GM19438 (cell line): ENCODE measurements at regions not wholly inside any gene's neighbourhood (a gene's known extent, or its start where the extent isn't known, plus 50 kb on each side); places are given as distances from the start of the nearest gene placed in this dataset.
"Not testable (repeated sequence)": the region's sequence is repeated elsewhere in the genome, so short reads cannot be mapped to it uniquely, and the experiment has no call there.

Source experiments
- ATAC-seq: cut with Tn5 transposase; IDR thresholded peaks from one replicate; pipeline ENCODE4 v1.9.1; 2021; ENCODE audit warnings: low read depth; ENCODE audit not compliant: unreplicated experiment

GRCh38 chr21:25489673-25490072 is 117.6 kb downstream of the MRPL39 start:
- ATAC-seq: no peak

GRCh38 chr21:25487046-25487594 is 120.2 kb downstream of the MRPL39 start:
- peak; percentile 55 for ATAC-seq

DNA sequence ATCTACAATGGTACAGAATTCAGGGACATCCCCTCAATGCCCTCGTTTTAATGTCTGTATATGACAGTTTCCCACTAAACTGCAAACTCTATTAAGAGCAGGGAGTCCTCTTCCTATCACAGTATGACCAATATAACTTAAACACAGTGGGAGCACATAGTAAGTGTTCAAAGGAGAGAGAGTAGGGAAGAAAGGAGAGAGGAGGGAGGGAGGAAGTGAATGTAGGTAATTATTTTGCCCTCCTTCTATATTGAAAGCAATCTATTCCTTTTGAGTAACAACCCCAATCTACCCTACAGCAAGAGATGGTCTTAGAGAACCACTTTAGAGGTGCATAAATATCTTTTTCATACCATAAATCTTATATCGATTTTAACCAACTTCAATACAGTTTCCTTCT is 121.4 kb downstream of the MRPL39 start:
- ATAC-seq: no peak

DNA sequence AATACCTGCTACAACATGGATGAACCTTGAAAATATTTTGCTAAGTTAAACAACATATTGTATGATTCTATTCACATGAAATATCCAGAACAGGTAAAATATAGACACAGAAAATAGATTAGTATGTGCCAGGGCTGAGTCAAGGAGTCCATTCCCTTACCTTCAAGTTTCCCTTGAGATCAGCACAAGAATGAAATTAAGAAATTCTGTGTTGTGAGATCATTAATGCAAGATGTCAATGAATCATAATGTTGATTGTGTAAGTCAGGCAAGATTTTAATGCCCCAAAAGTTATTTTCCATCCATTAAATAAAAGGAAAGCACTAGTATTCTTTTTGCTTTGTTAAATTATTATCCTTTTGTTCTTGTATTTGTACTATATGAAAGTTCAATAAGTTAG is 139.4 kb downstream of the MRPL39 start:
- ATAC-seq: no peak

DNA sequence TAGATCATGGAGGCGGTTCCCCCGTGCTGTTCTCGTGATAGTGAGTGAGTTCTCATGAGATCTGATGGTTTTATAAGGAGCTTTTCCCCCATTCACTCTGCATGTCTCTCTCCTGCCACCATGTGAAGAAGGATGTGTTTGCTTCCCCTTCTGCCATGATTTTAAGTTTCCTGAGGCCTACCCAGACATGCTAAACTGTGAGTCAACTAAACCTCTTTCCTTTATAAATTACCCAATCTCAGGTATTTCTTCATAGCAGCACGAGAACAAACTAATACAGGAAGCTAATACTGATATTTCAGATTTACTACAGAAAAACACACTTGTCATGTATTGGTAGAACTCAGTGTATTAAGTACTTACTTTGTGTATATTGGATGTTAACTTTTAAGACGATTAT is 140.2 kb downstream of the MRPL39 start:
- not testable (repeated sequence) for ATAC-seq

DNA sequence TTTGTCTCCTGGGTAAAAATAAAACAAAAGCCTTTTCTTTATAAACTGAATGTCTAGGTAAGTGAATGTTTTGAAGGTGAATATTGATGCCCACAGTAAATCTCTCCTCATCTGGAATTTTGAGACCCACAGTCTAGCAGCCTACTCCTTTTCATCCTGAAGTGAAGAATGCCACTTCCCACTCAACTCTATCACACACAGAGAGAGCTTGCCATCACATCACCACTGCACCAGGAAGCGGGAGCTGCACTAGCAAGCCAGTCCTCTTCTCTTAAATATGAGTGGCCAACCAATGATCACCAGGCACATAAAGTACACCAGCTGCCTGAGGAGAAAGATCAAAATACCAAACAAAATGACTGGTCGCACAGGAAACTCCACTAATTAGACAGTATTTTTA is 140.8 kb downstream of the MRPL39 start:
- ATAC-seq: no peak

DNA sequence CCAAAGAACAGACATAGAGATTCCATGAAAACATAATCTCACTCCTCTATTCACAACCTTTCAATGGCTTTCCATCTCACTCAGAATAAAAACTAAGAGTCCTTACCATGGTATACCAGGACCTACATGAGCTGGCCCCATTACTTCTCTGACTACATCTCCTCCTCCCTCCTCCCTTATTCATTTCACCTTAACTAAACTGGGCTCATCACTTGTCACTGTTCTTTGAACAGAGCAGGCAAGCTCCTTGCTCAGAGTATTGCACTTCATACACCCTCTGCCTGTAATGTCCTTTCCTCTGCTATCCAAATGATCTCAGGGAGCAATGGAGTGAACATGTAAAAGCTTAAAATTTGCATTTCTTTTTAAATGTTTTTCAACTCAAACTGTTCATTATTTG is 142.0 kb downstream of the MRPL39 start:
- no peak for ATAC-seq

GRCh38 chr21:25464275-25464674 is 143.0 kb downstream of the MRPL39 start:
- no peak for ATAC-seq

DNA sequence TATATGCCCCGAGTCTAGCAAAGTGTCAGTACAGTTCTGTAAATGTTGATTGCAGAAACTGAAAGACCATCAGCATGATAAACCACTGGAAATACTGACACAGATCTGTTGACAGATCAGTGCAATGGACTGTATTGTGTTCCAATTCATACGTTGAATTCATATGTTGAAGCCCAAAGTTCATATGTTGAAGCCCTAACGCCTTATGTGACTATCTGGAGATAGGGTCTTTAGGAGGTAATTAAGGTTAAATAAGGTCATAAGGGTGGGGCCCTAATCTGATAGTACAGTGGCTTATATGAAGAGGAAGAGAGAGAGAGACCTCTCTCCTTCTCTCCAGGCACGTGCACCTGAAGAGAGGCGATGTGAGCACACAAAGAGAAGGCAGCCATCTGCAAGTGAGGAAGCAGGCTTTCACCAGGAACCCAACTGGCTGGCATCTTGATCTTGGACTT is 144.7 kb downstream of the MRPL39 start:
- ATAC-seq: peak; percentile 54

DNA sequence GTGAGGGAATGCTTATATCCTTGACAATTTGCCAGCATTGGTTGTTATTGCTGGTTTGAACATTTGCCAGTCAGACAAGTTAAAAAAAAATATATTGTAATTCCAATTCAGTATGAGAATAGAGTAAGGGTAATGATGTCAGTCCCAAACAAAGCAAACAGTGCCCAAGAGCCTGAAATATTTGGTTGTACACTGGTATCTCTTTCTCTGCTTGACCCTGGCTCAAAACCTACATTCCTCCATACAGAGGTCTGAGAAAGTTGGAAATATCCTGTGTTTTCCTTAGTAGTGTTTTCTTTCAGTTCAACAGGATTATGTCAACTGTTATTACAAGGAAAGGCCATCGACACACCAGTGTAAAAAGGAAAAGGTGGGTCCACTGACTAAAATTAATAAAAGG is 145.6 kb downstream of the MRPL39 start:
- ATAC-seq: no peak

DNA sequence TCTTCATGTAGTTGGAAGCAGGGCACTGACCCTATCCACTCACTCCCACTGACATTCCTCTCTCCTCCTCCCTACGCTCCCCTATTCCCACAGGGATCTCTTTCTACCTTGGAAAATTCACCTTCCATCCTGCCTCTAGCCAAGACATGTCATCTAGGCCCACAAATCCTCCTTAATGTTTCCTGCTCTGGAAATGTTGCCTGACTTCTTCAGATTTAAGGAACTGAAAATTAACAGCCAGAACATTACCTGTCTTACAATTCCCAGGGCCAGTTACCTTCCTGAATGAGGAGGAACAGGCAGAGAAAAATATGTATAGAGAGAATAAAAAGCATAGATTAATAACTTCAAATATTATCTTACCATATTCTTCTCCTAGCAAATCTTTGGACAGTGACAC is 147.3 kb downstream of the MRPL39 start:
- ATAC-seq: no peak

DNA sequence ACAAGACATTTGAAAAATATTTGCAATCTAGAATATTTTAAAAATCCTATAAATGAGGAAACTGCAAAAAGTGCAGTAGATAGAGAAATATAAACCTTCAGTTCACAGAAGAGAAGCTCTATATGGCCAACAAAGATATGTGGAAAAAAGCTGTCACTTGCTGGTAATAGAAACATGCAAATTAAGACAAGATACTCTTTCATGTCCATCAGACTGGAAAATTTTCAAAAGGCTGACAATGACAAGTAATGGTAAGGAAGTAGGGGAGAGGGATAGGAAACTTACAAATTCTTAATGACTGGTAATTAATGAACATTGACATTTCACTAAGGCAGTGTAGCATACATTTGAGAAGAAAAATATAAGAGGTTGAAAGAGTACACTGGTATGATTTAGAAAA is 147.9 kb downstream of the MRPL39 start:
- no peak for ATAC-seq

GRCh38 chr21:25458484-25458883 is 148.8 kb downstream of the MRPL39 start:
- no peak for ATAC-seq

DNA sequence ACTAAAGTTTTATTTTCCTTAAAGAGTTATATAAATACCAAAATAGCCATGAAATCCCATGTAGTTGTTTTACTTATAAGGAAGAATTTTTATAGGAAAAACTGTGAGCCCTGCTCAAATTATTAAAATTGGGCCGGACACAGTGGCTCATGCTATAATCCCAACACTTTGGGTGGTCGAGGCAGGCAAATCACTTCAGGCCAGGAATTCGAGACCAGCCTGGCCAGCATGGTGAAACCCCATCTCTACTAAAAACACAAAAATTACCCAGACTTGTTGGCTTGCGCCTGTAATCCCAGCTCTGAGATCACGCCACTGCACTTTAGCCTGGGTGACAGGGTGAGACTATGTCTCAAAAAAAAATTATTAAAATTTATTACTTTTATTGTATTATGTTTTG is 149.3 kb downstream of the MRPL39 start:
- no peak for ATAC-seq

DNA sequence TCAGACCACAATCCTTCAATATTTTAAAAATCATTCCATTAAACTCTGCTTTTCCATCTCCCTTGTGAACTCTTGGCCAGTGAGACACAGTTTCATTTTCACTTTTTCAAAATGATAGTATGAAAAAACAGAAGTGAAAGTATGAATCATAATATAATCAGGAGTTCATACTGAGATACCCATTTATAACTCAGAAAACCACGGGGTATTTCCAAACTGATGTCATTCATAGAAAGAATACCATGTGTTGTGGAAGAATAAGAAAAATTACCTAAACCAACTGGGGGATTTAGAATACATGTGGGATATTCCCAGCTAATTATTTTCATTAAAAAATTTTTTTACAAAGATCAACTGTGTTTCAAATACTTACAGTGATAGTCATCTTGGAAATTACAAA is 149.9 kb downstream of the MRPL39 start:
- peak; percentile 64 for ATAC-seq

DNA sequence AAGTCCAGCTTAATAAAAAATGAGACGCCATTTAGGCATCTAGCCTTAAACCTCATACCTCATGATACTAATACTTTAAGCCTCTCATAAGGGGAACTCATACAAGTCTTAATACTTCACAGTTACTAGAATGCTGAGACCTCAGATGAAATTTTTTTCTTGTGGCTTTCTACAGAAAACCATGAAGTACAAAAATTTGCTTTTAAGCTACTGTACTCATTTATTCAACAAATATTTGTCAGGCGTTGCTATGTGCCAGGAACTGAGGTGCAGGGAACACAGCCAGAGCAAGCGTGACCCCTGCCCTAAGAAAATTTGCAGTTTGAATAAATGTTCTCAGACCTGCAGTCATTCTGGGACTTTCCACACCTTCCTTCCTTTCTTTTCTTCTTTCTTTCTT is 150.6 kb downstream of the MRPL39 start:
- peak; percentile 46 for ATAC-seq

GRCh38 chr21:25453524-25453923 is 153.8 kb downstream of the MRPL39 start:
- ATAC-seq: no peak

GRCh38 chr21:25449950-25450349 is 157.3 kb downstream of the MRPL39 start:
- ATAC-seq: no peak

DNA sequence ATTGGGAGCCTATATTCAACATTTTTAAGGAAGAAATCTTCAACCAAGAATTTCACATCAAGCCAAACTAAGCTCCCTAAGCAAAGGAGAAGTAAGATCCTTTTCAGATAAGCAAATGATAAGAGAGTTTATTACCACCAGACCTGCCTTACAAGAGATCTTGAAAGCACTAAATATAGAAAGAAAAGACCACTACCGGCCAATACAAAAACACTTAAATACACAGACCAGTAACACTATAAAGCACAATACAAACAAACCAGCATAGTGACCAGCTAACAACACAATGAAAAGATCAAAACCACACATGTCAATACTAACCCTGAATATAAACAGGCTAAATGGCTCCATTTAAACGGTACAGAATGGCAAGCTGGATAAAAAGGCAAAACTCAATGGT is 165.4 kb downstream of the MRPL39 start:
- ATAC-seq: no peak

DNA sequence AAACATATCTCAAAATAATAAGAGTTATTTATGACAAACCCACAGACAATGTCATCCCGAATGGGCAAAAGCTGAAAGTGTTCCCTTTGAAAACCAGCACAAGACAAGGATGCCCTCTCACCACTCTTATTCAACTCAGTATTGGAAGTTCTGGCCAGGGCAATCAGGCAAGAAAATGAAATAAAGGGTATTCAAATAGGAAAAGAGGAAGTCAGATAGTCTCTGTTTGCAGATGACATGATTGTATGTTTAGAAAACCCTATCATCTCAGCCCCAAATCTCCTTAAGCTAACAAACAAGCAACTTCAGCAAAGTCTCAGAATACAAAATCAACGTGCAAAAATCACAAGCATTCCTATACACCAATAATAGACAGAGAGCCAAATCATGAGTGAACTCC is 169.8 kb downstream of the MRPL39 start:
- ATAC-seq: not testable (repeated sequence)

GRCh38 chr21:25428537-25428936 is 178.7 kb downstream of the MRPL39 start:
- ATAC-seq: no peak

- ATAC-seq: no peak
Measured at GRCh38 chr21:25427828-25428227, 179.5 kb downstream of the MRPL39 start.

DNA sequence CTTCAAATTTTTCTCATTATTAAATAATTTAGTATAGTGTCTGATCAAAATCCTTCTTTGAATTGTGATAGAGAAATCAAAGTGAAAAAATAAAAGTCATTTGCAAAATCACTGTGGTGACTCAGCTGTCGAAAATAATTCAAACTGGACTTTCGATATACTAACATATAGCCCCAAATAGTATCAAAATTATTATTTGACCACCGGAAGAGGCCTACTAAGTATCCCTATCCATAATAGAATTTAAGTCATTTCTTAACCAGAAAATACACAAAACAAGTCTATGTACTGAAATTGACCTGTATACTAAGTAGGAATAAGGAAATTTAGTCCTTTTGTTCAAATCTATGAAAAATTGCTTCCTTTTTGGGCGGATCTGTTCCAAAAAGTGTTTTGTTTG is 180.7 kb downstream of the MRPL39 start:
- ATAC-seq: no peak
